ENCODE measurements at regions not wholly inside any gene's neighbourhood (a gene's known extent, or its start where the extent isn't known, plus 50 kb on each side); places are given as distances from the start of the nearest gene placed in this dataset.

GRCh38 chr4:166315721-166316467 is 442.9 kb downstream of the TLL1 start:
- TF ChIP-seq JUN (IDR thresholded peaks at IDR 0.05; ENCODE audit: borderline replicate concordance, low read depth, low read length) = no peak
- TF ChIP-seq JUN (CRISPR knock-in tag; IDR thresholded peaks at IDR 0.05; ENCODE audit: borderline replicate concordance) = no peak
- no peak for TF ChIP-seq TAF15 (IDR thresholded peaks at IDR 0.05; ENCODE audit: low read depth, low read length)
- no peak for TF ChIP-seq BCLAF1 (IDR thresholded peaks at IDR 0.05; ENCODE audit: borderline replicate concordance in 1 of 2, control insufficient read depth in 1 of 2, low read depth in 2 of 2, low read length in 1 of 2)
- no peak for TF ChIP-seq ZHX1 (conservative IDR thresholded peaks at IDR 0.05; ENCODE audit: low read length)
- TF ChIP-seq SMC3 (conservative IDR thresholded peaks at IDR 0.05; ENCODE audit: insufficient read depth, low read depth, low read length) = no peak
